WTC11 (cell line): ENCODE measurements at regions not wholly inside any gene's neighbourhood (a gene's known extent, or its start where the extent isn't known, plus 50 kb on each side); places are given as distances from the start of the nearest gene placed in this dataset.
A peak's percentile ranks its signal among the peaks of the same experiment; 100 is the strongest.

Source experiments
- ATAC-seq: fragments of 200-7000 bp; cut with Tn5 transposase; 2 replicates; pipeline ENCODE4 v1.10.0; 2021; ENCODE audit warnings: mild to moderate bottlenecking, moderate library complexity
- CTCF ChIA-PET: fragments of 300-600 bp; sonication (Branson Sonifier 250); formaldehyde crosslinking; loops from one replicate; lab custom pipeline; 2021; ENCODE audit warnings: antibody characterized with exemption; lab: Charles Lee
- POLR2A ChIA-PET: fragments of 350-600 bp; sonication (Branson Sonifier 250); formaldehyde crosslinking; loops from one replicate; lab custom pipeline; 2021; ENCODE audit warnings: antibody characterized with exemption; lab: Charles Lee
- DNase-seq: peaks from one replicate; pipeline ENCODE4 v3.0.0; 2021; ENCODE audit warnings: low spot score
- H3K27ac Mint-ChIP-seq: 2 replicates; pipeline ENCODE4 v1.8.0; 2021; ENCODE audit warnings: mixed read lengths
- H3K27me3 Mint-ChIP-seq: 2 replicates; pipeline ENCODE4 v1.8.0; 2021; ENCODE audit warnings: low read depth, mild to moderate bottlenecking, moderate library complexity, mixed read lengths
- H3K36me3 Mint-ChIP-seq: 2 replicates; pipeline ENCODE4 v1.8.0; 2021; ENCODE audit warnings: mixed read lengths
- H3K4me1 Mint-ChIP-seq: 2 replicates; pipeline ENCODE4 v1.8.0; 2022; ENCODE audit warnings: mixed read lengths
- H3K4me3 Mint-ChIP-seq: 2 replicates; pipeline ENCODE4 v1.8.0; 2021; ENCODE audit warnings: mild to moderate bottlenecking, moderate library complexity, mixed read lengths
- H3K9me3 Mint-ChIP-seq: 2 replicates; pipeline ENCODE4 v1.8.0; 2021; ENCODE audit warnings: mixed read lengths
- CREB1 ChIP-seq: sonication (generic); formaldehyde crosslinking; IDR thresholded peaks from 2 replicates; pipeline ENCODE4 v1.8.0; 2023; ENCODE audit warnings: mild to moderate bottlenecking, missing genetic modification reagents
- CREM ChIP-seq: sonication (generic); formaldehyde crosslinking; IDR thresholded peaks from 2 replicates; pipeline ENCODE4 v1.8.1; 2022; ENCODE audit warnings: mild to moderate bottlenecking, missing genetic modification reagents, moderate library complexity
- FOXJ3 ChIP-seq: sonication (generic); formaldehyde crosslinking; IDR thresholded peaks from 2 replicates; pipeline ENCODE4 v1.9.0; 2021; ENCODE audit warnings: missing genetic modification reagents, mild to moderate bottlenecking, borderline replicate concordance
- JUN ChIP-seq: sonication (generic); formaldehyde crosslinking; IDR thresholded peaks from 2 replicates; pipeline ENCODE4 v1.8.0; 2023; ENCODE audit warnings: mild to moderate bottlenecking, missing genetic modification reagents
- NFATC4 ChIP-seq: fragments of 250-450 bp; sonication (Bioruptor Pico); IDR thresholded peaks from 2 replicates; pipeline ENCODE4 v1.9.0; 2021; ENCODE audit warnings: mild to moderate bottlenecking
- SMAD3 ChIP-seq: sonication (generic); formaldehyde crosslinking; IDR thresholded peaks from 2 replicates; pipeline ENCODE4 v1.8.0; 2022; ENCODE audit warnings: missing genetic modification reagents, mild to moderate bottlenecking, borderline replicate concordance
- USF2 ChIP-seq: sonication (generic); formaldehyde crosslinking; IDR thresholded peaks from 2 replicates; pipeline ENCODE4 v1.8.1; 2023; ENCODE audit warnings: mild to moderate bottlenecking, missing genetic modification reagents, moderate library complexity
- ZBTB43 ChIP-seq: sonication (generic); formaldehyde crosslinking; IDR thresholded peaks from 2 replicates; pipeline ENCODE4 v1.8.1; 2023; ENCODE audit warnings: mild to moderate bottlenecking, missing genetic modification reagents
- ZNF138 ChIP-seq: sonication (generic); formaldehyde crosslinking; conservative IDR thresholded peaks from 2 replicates; pipeline ENCODE4 v1.8.1; 2022; ENCODE audit warnings: mild to moderate bottlenecking, moderate library complexity, missing genetic modification reagents
- ZNF263 ChIP-seq: sonication (generic); formaldehyde crosslinking; IDR thresholded peaks from 2 replicates; pipeline ENCODE4 v1.8.1; 2022; ENCODE audit warnings: low read depth, mild to moderate bottlenecking, moderate library complexity, missing genetic modification reagents
- ZNF317 ChIP-seq: sonication (generic); formaldehyde crosslinking; IDR thresholded peaks from 2 replicates; pipeline ENCODE4 v1.8.1; 2023; ENCODE audit warnings: low read depth, mild to moderate bottlenecking, moderate library complexity, missing genetic modification reagents, borderline replicate concordance
- ZSCAN18 ChIP-seq: fragments of 250-450 bp; sonication (Bioruptor Pico); IDR thresholded peaks from 2 replicates; pipeline ENCODE4 v2.1.2; 2022; ENCODE audit warnings: mild to moderate bottlenecking, moderate library complexity
- TF ChIP-seq, protein P1 (sequence below): sonication (generic); formaldehyde crosslinking; IDR thresholded peaks from 2 replicates; pipeline ENCODE4 v1.8.1; 2023; ENCODE audit warnings: mild to moderate bottlenecking, missing genetic modification reagents
- TF ChIP-seq, protein P2 (sequence below): sonication (generic); formaldehyde crosslinking; IDR thresholded peaks from 2 replicates; pipeline ENCODE4 v1.8.0; 2022; ENCODE audit warnings: mild to moderate bottlenecking, missing genetic modification reagents
- TF ChIP-seq, protein P3 (sequence below): sonication (generic); formaldehyde crosslinking; IDR thresholded peaks from 2 replicates; pipeline ENCODE4 v1.8.1; 2022; ENCODE audit warnings: missing genetic modification reagents, borderline replicate concordance

GRCh38 chr15:100726421-100727190 is 124.2 kb downstream of the ASB7 start (continued):
- TF ChIP-seq ZNF138 (CRISPR knock-in tag) (no peak), ZNF263 (CRISPR knock-in tag) (no peak), ZBTB43 (CRISPR knock-in tag) (no peak), ZSCAN18 (CRISPR knock-in tag) (no peak), FOXJ3 (no peak), NFATC4 (CRISPR knock-in tag) (no peak)
- TF ChIP-seq, protein P1, sequence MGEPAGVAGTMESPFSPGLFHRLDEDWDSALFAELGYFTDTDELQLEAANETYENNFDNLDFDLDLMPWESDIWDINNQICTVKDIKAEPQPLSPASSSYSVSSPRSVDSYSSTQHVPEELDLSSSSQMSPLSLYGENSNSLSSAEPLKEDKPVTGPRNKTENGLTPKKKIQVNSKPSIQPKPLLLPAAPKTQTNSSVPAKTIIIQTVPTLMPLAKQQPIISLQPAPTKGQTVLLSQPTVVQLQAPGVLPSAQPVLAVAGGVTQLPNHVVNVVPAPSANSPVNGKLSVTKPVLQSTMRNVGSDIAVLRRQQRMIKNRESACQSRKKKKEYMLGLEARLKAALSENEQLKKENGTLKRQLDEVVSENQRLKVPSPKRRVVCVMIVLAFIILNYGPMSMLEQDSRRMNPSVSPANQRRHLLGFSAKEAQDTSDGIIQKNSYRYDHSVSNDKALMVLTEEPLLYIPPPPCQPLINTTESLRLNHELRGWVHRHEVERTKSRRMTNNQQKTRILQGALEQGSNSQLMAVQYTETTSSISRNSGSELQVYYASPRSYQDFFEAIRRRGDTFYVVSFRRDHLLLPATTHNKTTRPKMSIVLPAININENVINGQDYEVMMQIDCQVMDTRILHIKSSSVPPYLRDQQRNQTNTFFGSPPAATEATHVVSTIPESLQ (CRISPR knock-in tag), result no peak
- TF ChIP-seq, protein P2, sequence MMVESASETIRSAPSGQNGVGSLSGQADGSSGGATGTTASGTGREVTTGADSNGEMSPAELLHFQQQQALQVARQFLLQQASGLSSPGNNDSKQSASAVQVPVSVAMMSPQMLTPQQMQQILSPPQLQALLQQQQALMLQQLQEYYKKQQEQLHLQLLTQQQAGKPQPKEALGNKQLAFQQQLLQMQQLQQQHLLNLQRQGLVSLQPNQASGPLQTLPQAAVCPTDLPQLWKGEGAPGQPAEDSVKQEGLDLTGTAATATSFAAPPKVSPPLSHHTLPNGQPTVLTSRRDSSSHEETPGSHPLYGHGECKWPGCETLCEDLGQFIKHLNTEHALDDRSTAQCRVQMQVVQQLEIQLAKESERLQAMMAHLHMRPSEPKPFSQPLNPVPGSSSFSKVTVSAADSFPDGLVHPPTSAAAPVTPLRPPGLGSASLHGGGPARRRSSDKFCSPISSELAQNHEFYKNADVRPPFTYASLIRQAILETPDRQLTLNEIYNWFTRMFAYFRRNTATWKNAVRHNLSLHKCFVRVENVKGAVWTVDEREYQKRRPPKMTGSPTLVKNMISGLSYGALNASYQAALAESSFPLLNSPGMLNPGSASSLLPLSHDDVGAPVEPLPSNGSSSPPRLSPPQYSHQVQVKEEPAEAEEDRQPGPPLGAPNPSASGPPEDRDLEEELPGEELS, result no peak

GRCh38 chr15:100727291-100727851 is 125.0 kb downstream of the ASB7 start:
- no peaks in the 10 kb centered on the region for H3K27me3 Mint-ChIP-seq
- ChIA-PET POLR2A (interaction anchor here (0.5 kb wide), 1 partner anchor 22 kb away, joined by 3 read pairs; no protein-coding TSS in a partner anchor), CTCF (interaction anchor here (1.9 to 2.3 kb wide), 2 partner anchors 10 to 145 kb away, joined by 6 to 8 read pairs; no protein-coding TSS in a partner anchor)
- H3K4me3 Mint-ChIP-seq, result no peak overlapping the region
- H3K27ac Mint-ChIP-seq, result no peak overlapping the region; the same call in 1 of the 2 replicates
- DNase-seq, result no peak
- no peaks in the 10 kb centered on the region for H3K36me3 Mint-ChIP-seq
- no peaks in the 10 kb centered on the region for H3K9me3 Mint-ChIP-seq
- peaks cover 8% of the 10 kb centered on the region for H3K4me1 Mint-ChIP-seq
- TF ChIP-seq, protein P3, sequence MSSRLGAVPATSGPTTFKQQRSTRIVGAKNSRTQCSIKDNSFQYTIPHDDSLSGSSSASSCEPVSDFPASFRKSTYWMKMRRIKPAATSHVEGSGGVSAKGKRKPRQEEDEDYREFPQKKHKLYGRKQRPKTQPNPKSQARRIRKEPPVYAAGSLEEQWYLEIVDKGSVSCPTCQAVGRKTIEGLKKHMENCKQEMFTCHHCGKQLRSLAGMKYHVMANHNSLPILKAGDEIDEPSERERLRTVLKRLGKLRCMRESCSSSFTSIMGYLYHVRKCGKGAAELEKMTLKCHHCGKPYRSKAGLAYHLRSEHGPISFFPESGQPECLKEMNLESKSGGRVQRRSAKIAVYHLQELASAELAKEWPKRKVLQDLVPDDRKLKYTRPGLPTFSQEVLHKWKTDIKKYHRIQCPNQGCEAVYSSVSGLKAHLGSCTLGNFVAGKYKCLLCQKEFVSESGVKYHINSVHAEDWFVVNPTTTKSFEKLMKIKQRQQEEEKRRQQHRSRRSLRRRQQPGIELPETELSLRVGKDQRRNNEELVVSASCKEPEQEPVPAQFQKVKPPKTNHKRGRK, result no peak
- TF ChIP-seq ZNF317 (0 out of 2 replicates have a peak, but pooled peaks have one; percentile 13), USF2 (CRISPR knock-in tag) (no peak), JUN (CRISPR knock-in tag) (no peak), CREM (CRISPR knock-in tag) (no peak), SMAD3 (CRISPR knock-in tag) (no peak), CREB1 (CRISPR knock-in tag) (no peak)
- ATAC-seq, result no peak
